A549 (cell line): ENCODE measurements at regions not wholly inside any gene's neighbourhood (a gene's known extent, or its start where the extent isn't known, plus 50 kb on each side); places are given as distances from the start of the nearest gene placed in this dataset.

Experiments used
- ATAC-seq, 2 experiments: fragments of 200-7000 bp in 1 of 2; fragments of >200 bp in 1 of 2; cut with Nextera tagmentation in 1 of 2; cut with Tn5 transposase in 1 of 2; 3 replicates each; pipeline versions ENCODE4 v1.8.0 to v1.9.1; 2018 to 2020; ENCODE audit warnings: mild to moderate bottlenecking in 1 of 2, moderate library complexity in 1 of 2
- CTCF ChIA-PET: fragments of 300-600 bp; sonication (Branson Sonifier 250); formaldehyde crosslinking; extraction: SDS; loops from one replicate; lab custom pipeline; 2021; ENCODE audit warnings: antibody characterized with exemption, inconsistent platforms; lab: Yijun Ruan, JAX
- POLR2A ChIA-PET: fragments of 350-600 bp; formaldehyde crosslinking; extraction: SDS; loops from one replicate; lab custom pipeline; 2021; ENCODE audit warnings: antibody characterized with exemption, inconsistent platforms; lab: Yijun Ruan, JAX
- DNase-seq, 2 experiments: peaks; one replicate each; pipeline versions ENCODE4 v3.0.0 to v3.0.0-alpha.2; 2011 to 2016; ENCODE audit warnings: low read depth in 1 of 2, low spot score in 1 of 2
- FAIRE-seq: peaks from 2 replicates; lab custom pipeline; 2011; peaks lifted over from hg19 to GRCh38; lab: Jason Lieb, UNC
- H3K27ac ChIP-seq, 2 experiments: fragments of >200 bp; sonication (Bioruptor Twin); formaldehyde crosslinking; 3 replicates each; pipeline ENCODE4 v1.5.1; 2016 to 2017
- H3K4me1 ChIP-seq: fragments of >200 bp; sonication (Bioruptor Twin); formaldehyde crosslinking; 3 replicates; pipeline ENCODE4 v1.6.1; 2016
- H3K4me2 ChIP-seq: fragments of >200 bp; sonication (Bioruptor Twin); formaldehyde crosslinking; 3 replicates; pipeline ENCODE4 v1.6.1; 2016
- H3K4me3 ChIP-seq: fragments of >200 bp; sonication (Bioruptor Twin); formaldehyde crosslinking; 3 replicates; pipeline ENCODE4 v1.5.1; 2016
- H3K9me3 ChIP-seq: fragments of >200 bp; sonication (Bioruptor Twin); formaldehyde crosslinking; 3 replicates; pipeline ENCODE4 v1.6.1; 2016
- BHLHE40 ChIP-seq: IDR thresholded peaks from 2 replicates; pipeline ENCODE4 v1.6.1; 2012; ENCODE audit warnings: low read depth, low read length, inconsistent platforms
- CBX2 ChIP-seq: fragments of 200-600 bp; sonication (generic); IDR thresholded peaks from 2 replicates; pipeline ENCODE4 v1.6.1; 2016; ENCODE audit warnings: low read depth, mild to moderate bottlenecking, borderline replicate concordance
- CEBPB ChIP-seq, 2 experiments: fragments of >200 bp in 1 of 2; sonication (Bioruptor Twin) in 1 of 2; formaldehyde crosslinking in 1 of 2; IDR thresholded peaks; 2 replicates each; pipeline ENCODE4 v1.6.1; 2012 to 2016
- CHD2 ChIP-seq: fragments of 150-350 bp; IDR thresholded peaks from 2 replicates; pipeline ENCODE4 v1.6.1; 2014; ENCODE audit warnings: low read length; ENCODE audit not compliant: partially characterized antibody
- EHMT2 ChIP-seq: fragments of 200-600 bp; sonication (generic); IDR thresholded peaks from 2 replicates; pipeline ENCODE4 v1.6.1; 2016; ENCODE audit warnings: antibody characterized with exemption, low read depth, mild to moderate bottlenecking, moderate library complexity
- EP300 ChIP-seq, 2 experiments: fragments of >200 bp; sonication (Bioruptor Twin); formaldehyde crosslinking; IDR thresholded peaks; 2 replicates in 1 of 2; 3 replicates in 1 of 2; pipeline ENCODE4 v1.6.1; 2016 to 2017
- FOSB ChIP-seq: fragments of 250-450 bp; sonication (Bioruptor Pico); IDR thresholded peaks from 2 replicates; pipeline ENCODE4 v1.5.0; 2020; ENCODE audit warnings: mild to moderate bottlenecking, moderate library complexity
- HEYL ChIP-seq: fragments of 250-450 bp; sonication (Bioruptor Pico); IDR thresholded peaks from 2 replicates; pipeline ENCODE4 v1.8.0; 2021; ENCODE audit warnings: mild to moderate bottlenecking, moderate library complexity
- HOXB13 ChIP-seq: fragments of 250-450 bp; sonication (Bioruptor Pico); IDR thresholded peaks from 2 replicates; pipeline ENCODE4 v1.5.0; 2020; ENCODE audit warnings: low read depth, mild to moderate bottlenecking, moderate library complexity
- HOXB5 ChIP-seq: fragments of 250-450 bp; sonication (Bioruptor Pico); IDR thresholded peaks from 2 replicates; pipeline ENCODE4 v1.5.0; 2020; ENCODE audit warnings: mild to moderate bottlenecking, moderate library complexity
- JUN ChIP-seq, 2 experiments: fragments of >200 bp; sonication (Bioruptor Twin); formaldehyde crosslinking; IDR thresholded peaks; 2 replicates in 1 of 2; 3 replicates in 1 of 2; pipeline ENCODE4 v1.6.1; 2016 to 2017
- JUNB ChIP-seq: fragments of >200 bp; sonication (Bioruptor Twin); formaldehyde crosslinking; IDR thresholded peaks from 2 replicates; pipeline ENCODE4 v1.6.1; 2016
- MAFK ChIP-seq: fragments of 450-650 bp; IDR thresholded peaks from 2 replicates; pipeline ENCODE4 v1.6.1; 2014; ENCODE audit not compliant: partially characterized antibody
- PHF8 ChIP-seq: fragments of 200-600 bp; sonication (generic); IDR thresholded peaks from 2 replicates; pipeline ENCODE4 v1.6.1; 2016; ENCODE audit warnings: low read depth, mild to moderate bottlenecking, antibody characterized with exemption, moderate library complexity, borderline replicate concordance
- POLR2AphosphoS2 ChIP-seq: conservative IDR thresholded peaks from 2 replicates; pipeline ENCODE4 v1.6.1; 2012; ENCODE audit warnings: low read length, improper control_type of control experiment, inconsistent platforms
- RARB ChIP-seq: fragments of 250-450 bp; sonication (Bioruptor Pico); IDR thresholded peaks from 2 replicates; pipeline ENCODE4 v1.8.0; 2021; ENCODE audit warnings: mild to moderate bottlenecking, moderate library complexity
- RFX5 ChIP-seq: fragments of 450-650 bp; IDR thresholded peaks from 2 replicates; pipeline ENCODE4 v1.7.1; 2014; ENCODE audit warnings: antibody characterized with exemption, mild to moderate bottlenecking, moderate library complexity
- SMC3 ChIP-seq: fragments of >200 bp; sonication (Bioruptor Twin); formaldehyde crosslinking; IDR thresholded peaks from 3 replicates; pipeline ENCODE4 v1.6.1; 2018; ENCODE audit warnings: inconsistent platforms
- ZFP36 ChIP-seq: fragments of 450-650 bp; IDR thresholded peaks from 2 replicates; pipeline ENCODE4 v1.6.1; 2014; ENCODE audit warnings: borderline replicate concordance; ENCODE audit not compliant: partially characterized antibody
- ZNF302 ChIP-seq: fragments of 250-450 bp; sonication (Bioruptor Pico); IDR thresholded peaks from 2 replicates; pipeline ENCODE4 v1.9.0; 2021; ENCODE audit warnings: inconsistent platforms, mild to moderate bottlenecking, moderate library complexity
- WGBS: methylation state at CpG from one replicate; pipeline ENCODE4 v1.1.6; 2017; ENCODE audit errors: missing lambda C conversion rate; 5-methylcytosine and 5-hydroxymethylcytosine counted together
- TF ChIP-seq, protein P1 (sequence below): fragments of >200 bp; sonication (Bioruptor Twin); formaldehyde crosslinking; IDR thresholded peaks from 2 replicates; pipeline ENCODE4 v1.6.1; 2016
- TF ChIP-seq, protein P2 (sequence below): fragments of 450-650 bp; IDR thresholded peaks from 2 replicates; pipeline ENCODE4 v1.6.1; 2014; ENCODE audit warnings: antibody characterized with exemption
- TF ChIP-seq, protein P3 (sequence below): IDR thresholded peaks from 2 replicates; pipeline ENCODE4 v1.6.1; 2012
- TF ChIP-seq, protein P4 (sequence below): fragments of 250-450 bp; sonication (Bioruptor Pico); IDR thresholded peaks from 2 replicates; pipeline ENCODE4 v1.5.0; 2021; ENCODE audit warnings: mild to moderate bottlenecking, moderate library complexity, borderline replicate concordance
- TF ChIP-seq, protein P5 (sequence below): fragments of 150-350 bp; IDR thresholded peaks from 2 replicates; pipeline ENCODE4 v1.6.1; 2014; ENCODE audit warnings: low read depth, mild to moderate bottlenecking, low read length

DNA sequence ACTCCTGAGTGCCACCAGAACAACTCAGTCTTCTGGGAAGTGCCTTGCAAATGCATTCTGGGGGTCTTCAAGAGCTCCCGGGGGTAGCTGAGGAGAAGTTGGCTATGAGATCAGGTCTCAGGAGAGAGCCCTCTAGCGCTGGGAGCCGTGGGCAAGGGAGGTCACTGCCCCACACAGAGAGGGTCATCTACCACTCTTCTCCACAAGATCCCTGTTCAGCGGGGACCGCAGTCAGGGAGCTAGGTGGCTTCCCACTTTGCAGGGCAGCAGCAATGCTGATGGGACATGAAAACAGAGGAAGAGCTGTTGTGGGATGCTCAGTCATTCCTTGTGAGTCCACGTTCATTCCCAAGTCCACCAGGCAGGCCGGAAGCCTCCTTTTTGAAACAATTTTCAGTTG lies 66.6 kb downstream of the ACKR3 start:
- H3K4me3 ChIP-seq: no peak overlapping the region
- no peaks in the 10 kb centered on the region for H3K4me1 ChIP-seq
- ATAC-seq (no peak), FAIRE-seq (no peak), DNase-seq (no peak)
- POLR2A ChIA-PET: no interaction called here
- H3K4me2 ChIP-seq: no peak overlapping the region
- H3K27ac ChIP-seq: no peak overlapping the region
- WGBS: 86% methylated on average over 3 of the region's 7 CpGs
- CTCF ChIA-PET: interaction anchor here (1.2 kb wide), 1 partner anchor 284 kb away, joined by 3 read pairs; no protein-coding TSS in a partner anchor
- H3K9me3 ChIP-seq: peaks cover 28% of the 10 kb centered on the region
- TF ChIP-seq FOSB (no peak), POLR2AphosphoS2 (no peak), JUNB (no peak), PHF8 (no peak), RARB (CRISPR knock-in tag) (no peak), MAFK (no peak), RFX5 (no peak), HOXB5 (CRISPR knock-in tag) (no peak), CBX2 (no peak), CHD2 (no peak), HOXB13 (no peak), ZNF302 (CRISPR knock-in tag) (no peak), EHMT2 (no peak), CEBPB (IDR thresholded peaks at IDR 0.05) (no peak), SMC3 (no peak)
- TF ChIP-seq, protein P1, sequence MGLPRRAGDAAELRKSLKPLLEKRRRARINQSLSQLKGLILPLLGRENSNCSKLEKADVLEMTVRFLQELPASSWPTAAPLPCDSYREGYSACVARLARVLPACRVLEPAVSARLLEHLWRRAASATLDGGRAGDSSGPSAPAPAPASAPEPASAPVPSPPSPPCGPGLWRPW: no peak
- TF ChIP-seq, protein P2, sequence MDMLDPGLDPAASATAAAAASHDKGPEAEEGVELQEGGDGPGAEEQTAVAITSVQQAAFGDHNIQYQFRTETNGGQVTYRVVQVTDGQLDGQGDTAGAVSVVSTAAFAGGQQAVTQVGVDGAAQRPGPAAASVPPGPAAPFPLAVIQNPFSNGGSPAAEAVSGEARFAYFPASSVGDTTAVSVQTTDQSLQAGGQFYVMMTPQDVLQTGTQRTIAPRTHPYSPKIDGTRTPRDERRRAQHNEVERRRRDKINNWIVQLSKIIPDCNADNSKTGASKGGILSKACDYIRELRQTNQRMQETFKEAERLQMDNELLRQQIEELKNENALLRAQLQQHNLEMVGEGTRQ: no peak
- TF ChIP-seq, protein P3, sequence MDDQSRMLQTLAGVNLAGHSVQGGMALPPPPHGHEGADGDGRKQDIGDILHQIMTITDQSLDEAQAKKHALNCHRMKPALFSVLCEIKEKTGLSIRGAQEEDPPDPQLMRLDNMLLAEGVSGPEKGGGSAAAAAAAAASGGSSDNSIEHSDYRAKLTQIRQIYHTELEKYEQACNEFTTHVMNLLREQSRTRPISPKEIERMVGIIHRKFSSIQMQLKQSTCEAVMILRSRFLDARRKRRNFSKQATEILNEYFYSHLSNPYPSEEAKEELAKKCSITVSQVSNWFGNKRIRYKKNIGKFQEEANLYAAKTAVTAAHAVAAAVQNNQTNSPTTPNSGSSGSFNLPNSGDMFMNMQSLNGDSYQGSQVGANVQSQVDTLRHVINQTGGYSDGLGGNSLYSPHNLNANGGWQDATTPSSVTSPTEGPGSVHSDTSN: no peak

DNA sequence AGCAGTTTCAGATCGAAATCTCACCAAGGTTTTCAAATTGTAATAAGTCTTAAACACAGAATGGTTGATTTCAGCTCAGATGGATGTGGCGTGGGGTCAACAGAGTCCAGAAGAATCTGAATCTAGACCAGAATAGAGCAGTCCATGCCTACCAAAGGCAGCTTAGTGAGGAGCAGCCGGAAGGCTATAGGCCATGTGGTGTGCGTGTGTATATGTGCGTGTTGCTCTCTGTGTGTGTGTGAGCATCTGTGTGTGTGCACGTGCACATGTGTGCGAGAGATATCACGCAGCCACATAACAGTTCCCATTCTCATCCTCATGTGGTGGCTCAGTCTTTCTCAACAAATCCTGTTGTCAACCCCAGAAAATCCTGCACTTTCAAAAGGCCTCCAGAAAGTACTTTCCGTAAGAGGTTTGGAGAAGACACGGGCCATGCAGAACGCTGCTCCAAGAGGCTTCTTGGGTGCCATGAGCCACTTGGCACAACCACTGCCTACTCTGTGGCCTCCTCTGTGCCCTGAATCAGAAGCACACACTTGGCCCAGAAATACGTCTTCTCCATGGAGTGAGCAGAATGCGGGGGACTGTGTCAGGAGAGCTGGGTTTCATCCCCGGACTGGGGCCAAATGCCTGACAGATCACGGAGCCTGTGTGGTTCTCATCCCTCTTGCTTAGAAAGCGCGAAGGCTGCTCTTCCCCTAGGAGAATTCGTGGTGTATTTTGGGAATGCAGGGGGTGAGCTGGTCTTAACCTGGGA lies 67.3 kb downstream of the ACKR3 start:
- ChIA-PET CTCF (interaction anchor here (1.2 kb wide), 1 partner anchor 284 kb away, joined by 3 read pairs; no protein-coding TSS in a partner anchor), POLR2A (no interaction called here)
- DNase-seq (no peak), ATAC-seq (no peak), FAIRE-seq (no peak)
- WGBS: 69% methylated on average over 18 of the region's 18 CpGs
- Histone ChIP-seq H3K4me3 (no peak overlapping the region), H3K4me1 (peaks cover 2% of the 10 kb centered on the region; the same call in 1 of the 3 replicates), H3K9me3 (peaks cover 34% of the 10 kb centered on the region), H3K27ac (no peak overlapping the region), H3K4me2 (no peak overlapping the region)
- TF ChIP-seq ZFP36 (no peak), CEBPB (IDR thresholded peaks at IDR 0.05) (no peak), BHLHE40 (no peak), HEYL (no peak), SMC3 (no peak), JUNB (no peak), PHF8 (no peak), EP300 (IDR thresholded peaks at IDR 0.05) (no peak), RARB (CRISPR knock-in tag) (no peak), JUN (IDR thresholded peaks at IDR 0.05) (no peak)
- TF ChIP-seq, protein P4, sequence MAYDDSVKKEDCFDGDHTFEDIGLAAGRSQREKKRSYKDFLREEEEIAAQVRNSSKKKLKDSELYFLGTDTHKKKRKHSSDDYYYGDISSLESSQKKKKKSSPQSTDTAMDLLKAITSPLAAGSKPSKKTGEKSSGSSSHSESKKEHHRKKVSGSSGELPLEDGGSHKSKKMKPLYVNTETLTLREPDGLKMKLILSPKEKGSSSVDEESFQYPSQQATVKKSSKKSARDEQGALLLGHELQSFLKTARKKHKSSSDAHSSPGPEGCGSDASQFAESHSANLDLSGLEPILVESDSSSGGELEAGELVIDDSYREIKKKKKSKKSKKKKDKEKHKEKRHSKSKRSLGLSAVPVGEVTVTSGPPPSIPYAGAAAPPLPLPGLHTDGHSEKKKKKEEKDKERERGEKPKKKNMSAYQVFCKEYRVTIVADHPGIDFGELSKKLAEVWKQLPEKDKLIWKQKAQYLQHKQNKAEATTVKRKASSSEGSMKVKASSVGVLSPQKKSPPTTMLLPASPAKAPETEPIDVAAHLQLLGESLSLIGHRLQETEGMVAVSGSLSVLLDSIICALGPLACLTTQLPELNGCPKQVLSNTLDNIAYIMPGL: no peak
- TF ChIP-seq, protein P5, sequence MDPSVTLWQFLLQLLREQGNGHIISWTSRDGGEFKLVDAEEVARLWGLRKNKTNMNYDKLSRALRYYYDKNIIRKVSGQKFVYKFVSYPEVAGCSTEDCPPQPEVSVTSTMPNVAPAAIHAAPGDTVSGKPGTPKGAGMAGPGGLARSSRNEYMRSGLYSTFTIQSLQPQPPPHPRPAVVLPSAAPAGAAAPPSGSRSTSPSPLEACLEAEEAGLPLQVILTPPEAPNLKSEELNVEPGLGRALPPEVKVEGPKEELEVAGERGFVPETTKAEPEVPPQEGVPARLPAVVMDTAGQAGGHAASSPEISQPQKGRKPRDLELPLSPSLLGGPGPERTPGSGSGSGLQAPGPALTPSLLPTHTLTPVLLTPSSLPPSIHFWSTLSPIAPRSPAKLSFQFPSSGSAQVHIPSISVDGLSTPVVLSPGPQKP: no peak
- TF ChIP-seq, protein P1: no peak
